MCF 10A (cell line): ENCODE measurements at regions not wholly inside any gene's neighbourhood (a gene's known extent, or its start where the extent isn't known, plus 50 kb on each side); places are given as distances from the start of the nearest gene placed in this dataset.

Experiments used
- BruUV-seq: library from RNA; stranded (reverse); fragments of 400-500 nt; replicated peaks from 2 replicates; lab custom pipeline; 2021; lab: Mats Ljungman, UMichigan
- CTCF ChIA-PET: fragments of 300-600 bp; sonication (Branson Sonifier 250); formaldehyde crosslinking; extraction: SDS; loops from one replicate; lab custom pipeline; 2021; ENCODE audit warnings: antibody characterized with exemption, inconsistent platforms; lab: Yijun Ruan, JAX
- POLR2A ChIA-PET: fragments of 300-600, 350-650 bp; sonication (Branson Sonifier 250); formaldehyde crosslinking; extraction: SDS; loops from one replicate; lab custom pipeline; 2020; ENCODE audit warnings: antibody characterized with exemption, inconsistent platforms; lab: Yijun Ruan, JAX
- DNase-seq: peaks from one replicate; pipeline ENCODE4 v3.0.0-alpha.2; 2018; ENCODE audit not compliant: unreplicated experiment
- H3K27ac Mint-ChIP-seq: one replicate; pipeline ENCODE4 v1.8.0; 2022; ENCODE audit warnings: mild to moderate bottlenecking, low read depth, mixed read lengths; ENCODE audit not compliant: unreplicated experiment
- H3K27me3 Mint-ChIP-seq: one replicate; pipeline ENCODE4 v1.8.0; 2022; ENCODE audit warnings: mixed read lengths; ENCODE audit not compliant: insufficient read depth, unreplicated experiment
- H3K36me3 Mint-ChIP-seq: one replicate; pipeline ENCODE4 v1.8.0; 2022; ENCODE audit warnings: mild to moderate bottlenecking, moderate library complexity, mixed read lengths; ENCODE audit not compliant: insufficient read depth, unreplicated experiment
- H3K4me1 Mint-ChIP-seq: one replicate; pipeline ENCODE4 v1.8.0; 2022; ENCODE audit warnings: mixed read lengths; ENCODE audit not compliant: insufficient read depth, unreplicated experiment
- H3K4me3 Mint-ChIP-seq: one replicate; pipeline ENCODE4 v1.8.0; 2022; ENCODE audit warnings: mild to moderate bottlenecking, moderate library complexity, mixed read lengths; ENCODE audit not compliant: unreplicated experiment
- H3K9me3 Mint-ChIP-seq: one replicate; pipeline ENCODE4 v1.8.0; 2022; ENCODE audit warnings: mixed read lengths; ENCODE audit not compliant: unreplicated experiment
- CTCF ChIP-seq: fragments of 200-600 bp; IDR thresholded peaks from one replicate; pipeline ENCODE4 v1.8.0; 2022; ENCODE audit warnings: antibody characterized with exemption, mild to moderate bottlenecking; ENCODE audit not compliant: unreplicated experiment
- intact Hi-C: fragments of 100-400 bp; cut with micrococcal nuclease; formaldehyde crosslinking; loops from 2 replicates; pipeline ENCODE4 v1.14.1; 2022

GRCh38 chr11:97722065-97722464, 1298.7 kb upstream of the CNTN5 start:
- Mint-ChIP-seq H3K27ac (no peak overlapping the region), H3K4me3 (no peak overlapping the region), H3K4me1 (peaks cover 11% of the 10 kb centered on the region), H3K36me3 (no peaks in the 10 kb centered on the region), H3K27me3 (peaks cover 14% of the 10 kb centered on the region), H3K9me3 (peaks cover 8% of the 10 kb centered on the region)
- intact Hi-C loops: no loop called here
- ChIA-PET CTCF (no interaction called here), POLR2A (interaction anchor here (0.6 kb wide), 1 partner anchor 444 kb away, joined by 4 read pairs; no protein-coding TSS in a partner anchor)
- TF ChIP-seq CTCF: no peak
- BruUV-seq: no TSS peak
- DNase-seq: peak; percentile 89

DNA sequence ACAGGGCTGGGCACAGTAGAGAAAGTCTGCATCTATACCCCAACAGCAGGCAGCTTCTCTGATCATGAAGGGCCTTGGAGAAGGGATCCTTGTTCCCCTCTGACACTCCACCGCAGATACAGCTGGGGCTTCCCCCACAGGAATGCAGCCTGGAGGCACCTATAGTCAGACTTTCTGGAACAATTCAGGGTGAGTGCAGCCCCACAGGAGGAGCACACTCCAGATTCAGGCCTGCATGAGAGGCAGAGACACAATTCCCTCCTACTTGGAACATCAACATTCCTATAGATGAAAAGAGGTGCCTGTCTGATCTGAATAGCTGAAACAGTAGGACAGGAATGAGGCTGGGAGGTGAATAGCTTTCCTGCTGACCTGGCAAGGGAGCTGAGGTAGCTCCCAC, 1298.0 kb upstream of the CNTN5 start:
- ChIA-PET CTCF (interaction anchor here (0.7 kb wide), 1 partner anchor 190 kb away, joined by 3 read pairs; no protein-coding TSS in a partner anchor), POLR2A (interaction anchor here (0.6 to 1.2 kb wide), 2 partner anchors 15 to 443 kb away, joined by 3 to 4 read pairs; no protein-coding TSS in a partner anchor)
- intact Hi-C loops: no loop called here
- no peaks in the 10 kb centered on the region for H3K36me3 Mint-ChIP-seq
- H3K27ac Mint-ChIP-seq: no peak overlapping the region
- H3K4me1 Mint-ChIP-seq: peaks cover 11% of the 10 kb centered on the region
- peaks cover 8% of the 10 kb centered on the region for H3K9me3 Mint-ChIP-seq
- BruUV-seq: no TSS peak
- no peak overlapping the region for H3K4me3 Mint-ChIP-seq
- DNase-seq: no peak
- TF ChIP-seq CTCF: no peak
- H3K27me3 Mint-ChIP-seq: peaks cover 14% of the 10 kb centered on the region

DNA sequence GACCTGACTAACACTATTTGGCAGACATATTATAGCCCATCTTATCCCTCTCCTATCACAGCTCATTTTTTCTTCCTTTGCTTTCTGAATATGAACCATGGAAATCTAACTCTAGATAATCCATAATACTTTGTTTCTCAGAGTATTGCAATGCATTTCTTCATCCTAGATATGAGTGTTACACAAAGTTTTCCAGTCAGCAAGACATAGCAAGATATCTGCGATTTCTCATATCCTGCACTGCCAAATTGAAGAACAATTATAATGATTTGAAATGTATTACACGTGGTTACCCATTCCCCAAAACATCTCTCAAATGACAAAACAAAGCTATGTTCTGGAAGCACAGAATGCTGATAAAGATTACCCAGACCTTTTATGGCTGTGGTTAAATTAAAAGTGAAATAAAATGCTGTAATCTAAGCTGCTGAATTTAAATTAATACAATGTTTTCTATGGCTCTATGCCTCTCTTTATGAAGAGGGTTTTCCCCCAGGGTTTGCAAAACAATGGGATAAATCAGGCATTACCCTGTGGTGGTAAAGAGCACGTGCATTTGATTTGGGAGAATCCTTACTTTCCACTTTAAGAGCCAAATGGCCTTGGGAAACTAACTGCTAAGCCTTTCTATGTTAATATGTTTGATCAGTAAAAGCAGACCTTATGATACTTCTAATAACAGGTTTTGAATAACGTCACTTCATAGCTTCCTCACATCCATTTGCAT, 1291.0 kb upstream of the CNTN5 start:
- Mint-ChIP-seq H3K9me3 (peaks cover 7% of the 10 kb centered on the region), H3K36me3 (no peaks in the 10 kb centered on the region), H3K27ac (no peak overlapping the region), H3K27me3 (peaks cover 42% of the 10 kb centered on the region), H3K4me3 (no peak overlapping the region), H3K4me1 (no peaks in the 10 kb centered on the region)
- no TSS peak for BruUV-seq
- CTCF ChIA-PET: interaction anchor here (0.6 kb wide), 2 partner anchors 9 to 171 kb away, joined by 3 to 5 read pairs; no protein-coding TSS in a partner anchor
- no peak for TF ChIP-seq CTCF
- POLR2A ChIA-PET: interaction anchor here (0.7 to 1.3 kb wide), 4 partner anchors 8 to 130 kb away, joined by 3 read pairs; no protein-coding TSS in a partner anchor
- intact Hi-C loops: no loop called here
- no peak for DNase-seq

DNA sequence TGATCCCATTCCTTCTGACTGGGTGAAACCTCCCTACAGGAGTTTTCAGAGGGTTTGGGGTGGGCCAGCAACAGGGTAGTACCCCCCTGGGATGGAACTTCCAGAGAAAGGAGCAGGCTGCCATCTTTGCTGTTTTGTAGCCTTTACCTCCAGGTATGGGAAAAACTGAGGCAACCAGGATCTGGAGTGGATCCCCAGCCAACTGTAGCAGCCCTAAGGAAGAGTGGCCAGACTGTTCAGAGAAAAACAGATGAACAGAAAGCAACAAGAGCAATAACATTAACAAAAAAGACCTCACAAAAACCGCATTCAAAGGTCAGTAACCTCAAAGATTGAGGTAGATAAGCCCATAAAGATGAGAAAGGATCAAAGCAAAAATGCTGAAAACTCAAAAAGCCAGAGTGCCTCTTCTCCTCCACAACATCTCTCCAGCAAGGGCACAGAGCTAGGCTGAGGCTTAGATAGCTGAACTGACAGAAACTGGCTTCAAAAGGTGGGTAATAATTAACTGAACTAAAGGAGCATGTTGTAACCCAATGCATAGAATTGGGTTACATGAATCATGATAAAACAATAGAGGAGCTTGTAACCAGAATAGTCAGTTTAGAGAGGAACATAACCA, 1288.6 kb upstream of the CNTN5 start:
- H3K27me3 Mint-ChIP-seq: peaks cover 33% of the 10 kb centered on the region
- POLR2A ChIA-PET: interaction anchor here (0.6 kb wide), 1 partner anchor 49 kb away, joined by 3 read pairs; no protein-coding TSS in a partner anchor

More for the DNA sequence above, 1288.6 kb upstream of the CNTN5 start:
- no peaks in the 10 kb centered on the region for H3K4me1 Mint-ChIP-seq
- intact Hi-C loops: no loop called here
- no peaks in the 10 kb centered on the region for H3K9me3 Mint-ChIP-seq
- no peak overlapping the region for H3K27ac Mint-ChIP-seq
- CTCF ChIA-PET: interaction anchor here (0.6 kb wide), 1 partner anchor 362 kb away, joined by 3 read pairs; no protein-coding TSS in a partner anchor
- no peak for TF ChIP-seq CTCF
- no peaks in the 10 kb centered on the region for H3K36me3 Mint-ChIP-seq
- BruUV-seq: no TSS peak
- no peak overlapping the region for H3K4me3 Mint-ChIP-seq
- DNase-seq: no peak
